ENCODE measurements at regions not wholly inside any gene's neighbourhood (a gene's known extent, or its start where the extent isn't known, plus 50 kb on each side); places are given as distances from the start of the nearest gene placed in this dataset.

- TF ChIP-seq REST (IDR thresholded peaks at IDR 0.05; ENCODE audit: insufficient replicate concordance, low read depth) (no peak), CTCF (IDR thresholded peaks at IDR 0.05; ENCODE audit: insufficient read depth, low read length) (no peak)
These were observed 1442.9 kb downstream of the UQCRFS1 start for GRCh38 chr19:27770095-27770494.
